Stomach smooth muscle (tissue), 2 donors: ENCODE measurements at regions not wholly inside any gene's neighbourhood (a gene's known extent, or its start where the extent isn't known, plus 50 kb on each side); places are given as distances from the start of the nearest gene placed in this dataset.

Experiments used
- H3K27ac ChIP-seq: one replicate; pipeline ENCODE4 v1.7.0; 2013; ENCODE audit warnings: mild to moderate bottlenecking, low read length, inconsistent platforms
- H3K27me3 ChIP-seq, 2 donors: one replicate each; pipeline ENCODE4 v1.7.0; 2013; ENCODE audit warnings: low read length in 2 of 2; ENCODE audit not compliant: insufficient read depth in 2 of 2, control insufficient read depth in 1 of 2
- H3K36me3 ChIP-seq, 2 donors: one replicate each; pipeline ENCODE4 v1.7.0; 2013; ENCODE audit warnings: low read length in 2 of 2; ENCODE audit not compliant: control insufficient read depth in 2 of 2, insufficient read depth in 2 of 2
- H3K4me1 ChIP-seq: one replicate; pipeline ENCODE4 v1.7.0; 2013; ENCODE audit warnings: low read length; ENCODE audit not compliant: control insufficient read depth, insufficient read depth
- H3K4me3 ChIP-seq, 2 donors: one replicate each; pipeline ENCODE4 v1.7.0; 2013; ENCODE audit warnings: low read length in 2 of 2
- H3K9ac ChIP-seq, 2 donors: one replicate each; pipeline ENCODE4 v1.7.0; 2013; ENCODE audit warnings: low read length in 2 of 2, mild to moderate bottlenecking in 1 of 2
- H3K9me3 ChIP-seq, 2 donors: one replicate each; pipeline ENCODE4 v1.7.0; 2013; ENCODE audit warnings: low read length in 2 of 2; ENCODE audit not compliant: control insufficient read depth in 2 of 2
- donor health status: healthy.
- donor health status: Pancreatic carcinoma.

DNA sequence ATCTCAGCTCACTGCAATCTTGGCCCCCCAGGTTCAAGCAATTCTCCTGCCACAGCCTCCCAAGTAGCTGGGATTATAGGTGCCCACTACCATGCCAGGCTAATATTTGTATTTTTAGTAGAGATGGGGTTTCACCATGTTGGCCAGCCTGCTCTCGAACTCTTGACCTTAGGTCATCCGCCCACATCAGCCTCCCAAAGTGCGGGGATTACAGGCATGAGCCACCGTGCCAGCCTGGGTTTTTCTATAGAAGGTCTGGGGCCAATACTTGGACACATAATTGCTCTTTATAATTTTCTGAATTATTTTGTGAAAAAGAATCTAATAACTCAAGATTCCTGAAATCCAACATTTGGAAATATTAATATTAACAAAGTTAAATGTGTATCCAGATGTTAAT lies 1267.7 kb upstream of the ADGRL4 start:
- H3K9ac ChIP-seq = no peak overlapping the region
- H3K9me3 ChIP-seq = no peaks in the 10 kb centered on the region
- H3K27me3 ChIP-seq = no peaks in the 10 kb centered on the region
- no peak overlapping the region for H3K27ac ChIP-seq
- no peaks in the 10 kb centered on the region for H3K36me3 ChIP-seq
- H3K4me3 ChIP-seq = no peak overlapping the region
- no peaks in the 10 kb centered on the region for H3K4me1 ChIP-seq

- Histone ChIP-seq H3K4me1 (no peaks in the 10 kb centered on the region), H3K27me3 (no peaks in the 10 kb centered on the region), H3K9ac (no peak overlapping the region), H3K36me3 (no peaks in the 10 kb centered on the region), H3K9me3 (no peaks in the 10 kb centered on the region), H3K27ac (no peak overlapping the region), H3K4me3 (no peak overlapping the region)
Observed at GRCh38 chr1:80272495-80272894, 1266.0 kb upstream of the ADGRL4 start.

DNA sequence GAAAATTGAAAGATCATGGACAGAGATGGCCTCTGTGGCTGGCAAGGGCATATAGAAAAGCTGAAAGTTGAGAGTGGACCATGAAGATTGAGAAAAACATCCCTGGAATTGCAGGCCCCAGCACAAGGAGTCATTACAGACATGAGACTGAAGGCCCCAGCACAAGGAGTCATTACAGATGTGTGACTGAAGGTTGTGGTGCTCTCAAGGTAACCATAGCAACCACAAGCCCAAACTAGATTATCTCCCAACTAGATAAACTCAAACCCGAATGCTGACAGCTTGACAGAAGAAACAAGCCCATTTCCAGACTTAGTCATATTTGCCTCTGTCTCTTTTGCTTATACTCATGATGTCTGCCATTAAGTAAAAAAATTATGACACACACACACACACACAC lies 1252.1 kb upstream of the ADGRL4 start:
- no peak overlapping the region for H3K27ac ChIP-seq
- no peak overlapping the region for H3K9ac ChIP-seq
- no peaks in the 10 kb centered on the region for H3K9me3 ChIP-seq

GRCh38 chr1:80251591-80251990 lies 1245.1 kb upstream of the ADGRL4 start:
- Histone ChIP-seq H3K9me3 (no peaks in the 10 kb centered on the region), H3K9ac (no peak overlapping the region), H3K36me3 (no peaks in the 10 kb centered on the region), H3K4me1 (no peaks in the 10 kb centered on the region), H3K27ac (no peak overlapping the region), H3K27me3 (no peaks in the 10 kb centered on the region), H3K4me3 (no peak overlapping the region)

More for the DNA sequence above, 1252.1 kb upstream of the ADGRL4 start:
- Histone ChIP-seq H3K4me3 (no peak overlapping the region), H3K27me3 (no peaks in the 10 kb centered on the region), H3K4me1 (no peaks in the 10 kb centered on the region), H3K36me3 (no peaks in the 10 kb centered on the region)

DNA sequence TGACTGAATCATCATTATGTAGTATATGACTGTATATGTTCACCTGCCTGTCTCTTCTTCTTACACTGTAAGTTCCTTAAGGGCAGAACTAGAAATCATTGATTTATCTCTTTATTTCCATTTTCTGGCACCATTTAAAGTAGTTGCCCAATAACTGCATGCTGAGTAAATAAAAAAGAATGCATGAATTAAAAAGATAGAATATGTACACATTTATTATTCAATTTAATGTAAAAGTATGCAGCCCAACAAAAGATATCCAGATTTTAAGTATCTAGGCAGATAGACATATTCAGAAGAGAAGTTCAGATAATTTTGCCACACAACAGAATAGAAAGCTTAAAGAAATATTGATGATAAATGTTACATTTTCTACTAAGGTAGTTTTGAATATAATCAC lies 1244.6 kb upstream of the ADGRL4 start:
- no peaks in the 10 kb centered on the region for H3K4me1 ChIP-seq
- H3K27me3 ChIP-seq = no peaks in the 10 kb centered on the region
- H3K27ac ChIP-seq = no peak overlapping the region
- no peaks in the 10 kb centered on the region for H3K9me3 ChIP-seq
- H3K4me3 ChIP-seq = no peak overlapping the region
- no peaks in the 10 kb centered on the region for H3K36me3 ChIP-seq
- no peak overlapping the region for H3K9ac ChIP-seq

GRCh38 chr1:80250573-80251168 lies 1244.1 kb upstream of the ADGRL4 start:
- H3K4me3 ChIP-seq = no peak overlapping the region
- H3K27me3 ChIP-seq = no peaks in the 10 kb centered on the region

DNA sequence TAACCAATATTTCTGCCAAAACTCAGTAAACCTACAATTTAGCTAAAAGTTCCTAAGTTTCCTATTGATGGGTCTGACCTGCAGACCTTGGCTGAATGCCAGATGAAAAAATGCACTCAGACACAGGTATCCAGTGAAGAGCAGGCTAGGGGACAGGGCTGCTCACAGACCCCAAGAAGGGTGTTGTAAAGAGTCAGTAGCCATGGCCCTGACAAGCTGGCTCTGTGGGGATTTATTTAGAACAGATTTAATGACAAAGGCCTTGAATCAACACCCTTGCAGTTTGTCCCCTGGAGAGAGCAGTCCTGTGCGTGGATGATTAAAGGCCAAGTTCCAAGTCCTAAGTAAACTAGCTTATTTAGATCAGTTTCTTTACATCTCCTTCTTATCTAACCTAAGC lies 1243.2 kb upstream of the ADGRL4 start:
- Histone ChIP-seq H3K27ac (no peak overlapping the region), H3K9me3 (no peaks in the 10 kb centered on the region), H3K9ac (no peak overlapping the region), H3K4me1 (no peaks in the 10 kb centered on the region), H3K36me3 (no peaks in the 10 kb centered on the region), H3K27me3 (no peaks in the 10 kb centered on the region), H3K4me3 (no peak overlapping the region)

More at GRCh38 chr1:80250573-80251168, 1244.1 kb upstream of the ADGRL4 start:
- Histone ChIP-seq H3K27ac (no peak overlapping the region), H3K9ac (no peak overlapping the region), H3K9me3 (no peaks in the 10 kb centered on the region), H3K36me3 (no peaks in the 10 kb centered on the region), H3K4me1 (no peaks in the 10 kb centered on the region)

DNA sequence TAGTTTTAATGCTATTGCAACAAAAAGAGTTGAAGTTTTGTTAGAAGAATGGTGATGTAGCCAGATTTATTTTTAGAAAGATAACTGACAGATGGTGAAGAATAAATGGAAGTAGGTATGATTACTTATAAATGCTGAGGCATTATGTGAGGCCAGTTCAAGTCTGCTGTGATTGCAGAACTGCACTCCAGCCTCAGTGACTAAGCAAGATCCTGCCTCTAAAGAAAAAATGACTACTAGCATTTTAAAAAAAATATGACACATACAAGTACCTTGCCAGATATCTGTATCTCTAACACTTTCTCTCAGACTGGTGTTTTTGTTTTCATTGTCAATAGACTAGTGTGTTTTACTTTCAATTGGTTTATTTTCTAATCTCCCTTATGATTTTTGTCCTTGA lies 1242.4 kb upstream of the ADGRL4 start:
- H3K36me3 ChIP-seq = no peaks in the 10 kb centered on the region
- no peak overlapping the region for H3K9ac ChIP-seq
- H3K27me3 ChIP-seq = no peaks in the 10 kb centered on the region
- no peak overlapping the region for H3K27ac ChIP-seq
- H3K4me1 ChIP-seq = no peaks in the 10 kb centered on the region
- no peak overlapping the region for H3K4me3 ChIP-seq
- H3K9me3 ChIP-seq = no peaks in the 10 kb centered on the region

- Histone ChIP-seq H3K27ac (no peak overlapping the region), H3K4me1 (no peaks in the 10 kb centered on the region), H3K9ac (no peak overlapping the region), H3K27me3 (no peaks in the 10 kb centered on the region), H3K36me3 (no peaks in the 10 kb centered on the region), H3K4me3 (no peak overlapping the region), H3K9me3 (no peaks in the 10 kb centered on the region)
Observed at GRCh38 chr1:80245813-80246212, 1239.3 kb upstream of the ADGRL4 start.

GRCh38 chr1:80244372-80244771 lies 1237.8 kb upstream of the ADGRL4 start:
- H3K4me3 ChIP-seq = no peak overlapping the region
- H3K36me3 ChIP-seq = no peaks in the 10 kb centered on the region
- no peaks in the 10 kb centered on the region for H3K4me1 ChIP-seq
- no peaks in the 10 kb centered on the region for H3K27me3 ChIP-seq
- no peak overlapping the region for H3K27ac ChIP-seq
- no peak overlapping the region for H3K9ac ChIP-seq
- no peaks in the 10 kb centered on the region for H3K9me3 ChIP-seq

GRCh38 chr1:80241566-80241965 lies 1235.0 kb upstream of the ADGRL4 start:
- Histone ChIP-seq H3K9ac (no peak overlapping the region), H3K27me3 (no peaks in the 10 kb centered on the region), H3K4me1 (no peaks in the 10 kb centered on the region), H3K36me3 (no peaks in the 10 kb centered on the region), H3K4me3 (no peak overlapping the region), H3K27ac (no peak overlapping the region), H3K9me3 (no peaks in the 10 kb centered on the region)
